ENCODE measurements at regions not wholly inside any gene's neighbourhood (a gene's known extent, or its start where the extent isn't known, plus 50 kb on each side); places are given as distances from the start of the nearest gene placed in this dataset.

DNA sequence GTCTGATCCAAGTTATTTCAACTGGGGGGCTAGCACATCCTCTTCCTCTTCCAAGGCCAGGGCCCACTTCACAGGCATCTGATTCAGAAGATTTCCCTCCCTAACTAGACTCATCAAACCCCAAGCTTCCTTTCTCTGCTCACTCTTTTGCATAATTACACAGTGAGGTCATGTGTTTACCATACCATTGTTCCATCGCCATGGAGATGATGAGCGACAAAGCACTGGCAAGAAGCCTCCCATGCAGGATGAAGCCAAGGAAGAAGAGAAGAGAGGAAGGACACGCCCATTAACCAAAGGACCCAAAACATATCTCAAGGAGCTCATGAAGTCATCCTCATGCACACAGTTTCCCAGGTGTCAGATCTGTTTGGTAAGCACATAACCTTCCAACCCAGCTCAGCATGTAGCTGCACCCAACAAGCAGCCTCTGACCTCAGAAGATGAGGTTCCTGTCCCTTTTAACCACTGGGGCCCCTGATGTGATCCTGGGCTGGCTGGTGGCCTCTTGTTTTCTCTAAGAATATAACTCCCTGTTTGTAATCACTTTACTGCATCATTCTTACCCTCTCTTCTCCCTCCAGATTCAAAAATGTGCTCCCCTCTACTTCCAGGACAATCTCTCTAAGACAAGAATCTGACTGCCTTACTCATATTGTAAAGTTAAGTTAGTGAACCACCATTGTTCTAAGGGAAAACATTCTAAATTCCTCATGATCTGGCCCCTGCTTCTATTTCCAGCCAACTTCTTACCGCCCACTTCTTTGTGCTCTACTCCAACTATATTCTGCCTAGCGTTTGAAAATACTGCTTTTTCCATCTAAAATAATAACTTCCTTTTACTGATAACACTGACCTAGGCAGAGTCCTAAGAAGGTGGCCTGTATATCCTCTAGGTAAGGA lies 190.1 kb downstream of the TTC32 start:
- DNase-seq = no peak

- no peak for DNase-seq
Observed at GRCh38 chr2:19710230-19710629, 191.6 kb downstream of the TTC32 start.

GRCh38 chr2:19709553-19709952 lies 192.2 kb downstream of the TTC32 start:
- DNase-seq = no peak

DNA sequence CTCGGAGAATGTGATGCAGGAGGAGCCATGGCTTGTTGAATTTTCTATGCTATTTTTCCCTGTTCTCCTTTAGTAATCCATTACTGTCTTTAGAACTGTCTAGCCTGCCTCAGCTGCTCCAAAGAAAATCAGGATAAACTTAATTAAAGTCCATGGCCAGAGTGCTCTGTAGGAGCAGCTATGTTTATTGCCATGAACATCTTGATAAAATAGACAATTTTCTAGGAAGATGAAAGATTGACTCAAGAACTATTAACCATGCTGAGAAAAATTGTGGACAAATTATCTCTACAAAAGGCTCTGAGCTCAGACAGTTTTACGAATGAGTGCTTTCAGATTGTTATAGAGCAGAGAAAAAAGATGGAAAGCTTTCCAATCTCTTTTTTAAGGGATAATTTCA lies 193.0 kb downstream of the TTC32 start:
- no peak for DNase-seq

DNA sequence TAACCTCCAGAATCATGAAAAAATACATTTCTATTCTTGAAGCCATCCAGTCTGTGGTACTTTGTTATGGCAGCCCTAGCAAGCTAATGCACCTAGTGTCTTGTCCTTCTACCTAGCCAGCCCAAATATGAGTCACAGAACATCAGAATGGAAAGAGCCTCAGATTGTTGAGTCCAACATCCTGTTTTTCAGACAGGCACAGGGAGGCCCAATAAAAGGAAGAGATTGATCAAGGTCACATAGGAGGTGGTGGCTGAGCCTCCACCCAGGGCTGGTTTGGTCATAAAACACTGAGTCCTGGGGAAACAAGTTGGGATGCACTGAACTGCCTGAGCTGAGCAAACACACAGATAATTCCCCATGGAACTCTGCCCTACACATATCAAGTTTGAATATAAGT lies 195.5 kb downstream of the TTC32 start:
- no peak for DNase-seq

DNA sequence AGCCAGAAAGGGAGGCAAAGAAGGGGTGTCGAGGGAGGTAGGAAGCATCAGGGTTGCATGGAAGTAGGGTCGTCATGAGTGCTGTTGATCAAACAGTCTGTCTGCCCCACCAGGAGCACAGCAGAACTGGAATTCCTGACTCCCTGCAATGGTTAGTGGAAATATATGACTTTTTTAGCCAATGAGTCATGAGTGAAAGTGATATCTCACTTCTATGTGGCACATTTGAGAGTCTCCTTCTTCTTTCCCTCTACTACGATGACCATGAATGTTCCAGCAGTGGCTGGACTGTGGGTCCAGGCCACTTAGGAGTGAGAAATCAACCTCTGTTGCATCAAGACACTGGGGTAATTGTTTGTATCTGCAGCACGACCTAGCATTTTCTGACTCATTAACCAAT lies 199.5 kb downstream of the TTC32 start:
- DNase-seq = no peak

- no peak for DNase-seq
Observed at GRCh38 chr2:19700861-19701585, 200.8 kb downstream of the TTC32 start.

DNA sequence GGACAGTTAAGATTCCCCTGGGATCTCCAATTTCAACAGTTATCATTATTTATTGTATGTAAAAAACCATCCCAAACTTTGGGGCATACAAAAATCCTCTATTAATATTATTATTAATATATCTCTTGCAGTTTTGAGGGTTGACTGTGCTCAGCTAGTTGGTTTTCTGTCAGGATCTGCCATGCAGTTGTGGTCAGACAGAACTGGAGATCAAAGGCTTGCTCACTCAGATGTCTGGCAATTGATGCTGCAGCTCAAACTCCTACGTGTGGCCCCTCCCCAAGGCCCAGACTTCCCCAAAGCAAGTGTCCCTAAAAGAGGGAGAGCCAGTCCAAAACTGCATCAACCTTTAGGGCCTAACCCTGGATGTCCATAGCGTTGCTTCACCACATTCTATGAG lies 204.7 kb downstream of the TTC32 start:
- DNase-seq = no peak

DNA sequence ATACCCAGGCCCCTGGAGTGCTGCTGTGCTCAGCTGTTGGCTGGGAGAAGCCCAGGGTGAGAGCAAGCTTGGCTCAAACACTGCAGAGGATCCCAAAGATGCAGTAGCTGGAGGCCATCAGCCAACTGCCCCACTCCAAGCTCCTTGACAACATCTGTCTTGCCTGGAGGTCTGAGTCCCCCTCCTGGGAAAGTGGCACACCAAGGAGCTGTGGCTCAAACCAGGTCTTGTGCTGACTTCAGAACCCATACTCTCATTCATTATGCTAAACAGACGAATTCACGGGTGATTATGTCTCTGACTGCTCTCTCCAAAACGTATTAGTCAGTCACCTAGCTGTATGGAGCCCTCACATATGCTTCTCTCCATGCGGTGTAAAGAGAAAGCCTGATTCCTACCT lies 206.1 kb downstream of the TTC32 start:
- DNase-seq = no peak

DNA sequence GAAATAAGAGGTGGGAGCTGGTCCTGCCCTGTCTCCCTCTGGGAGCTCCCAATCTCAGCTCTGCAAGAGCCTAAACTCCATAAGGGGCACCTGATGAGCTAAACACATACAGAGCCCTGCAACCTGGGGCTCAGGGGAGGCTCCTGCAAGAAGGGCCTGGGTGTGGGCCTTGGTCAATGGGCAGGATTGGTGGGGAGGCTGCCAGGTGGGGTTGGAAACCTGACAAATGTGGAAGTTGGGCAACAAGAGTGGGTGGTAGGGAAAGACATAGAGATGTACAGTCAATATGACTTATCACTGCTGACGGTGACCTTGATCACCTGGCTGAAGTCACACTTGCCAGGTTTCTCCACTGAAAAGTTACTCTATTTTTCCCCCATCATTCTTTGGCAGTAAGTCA lies 209.9 kb downstream of the TTC32 start:
- no peak for DNase-seq

- no peak for DNase-seq
Observed at GRCh38 chr2:19690429-19690828, 211.4 kb downstream of the TTC32 start.

GRCh38 chr2:19689646-19690168 lies 212.1 kb downstream of the TTC32 start:
- no peak for DNase-seq

DNA sequence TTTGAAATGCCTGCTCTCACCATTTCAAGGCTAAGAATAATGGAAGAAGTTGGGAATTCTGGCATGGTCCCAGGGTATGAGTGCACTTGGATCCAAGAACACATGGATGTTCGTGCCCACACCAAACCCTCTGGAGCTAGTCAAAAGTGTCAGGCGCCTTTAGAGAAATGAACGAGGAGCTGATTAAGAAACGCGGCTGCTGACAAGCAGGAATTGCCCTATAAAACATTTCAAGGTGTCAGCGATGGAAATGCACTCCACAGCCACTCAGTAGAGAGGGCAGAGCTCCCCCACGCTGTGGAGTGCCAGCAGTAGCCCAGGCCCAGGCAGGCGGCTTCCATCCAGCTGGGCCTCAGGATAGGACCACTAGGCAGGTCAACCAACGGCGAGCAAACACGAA lies 213.7 kb downstream of the TTC32 start:
- DNase-seq = no peak

DNA sequence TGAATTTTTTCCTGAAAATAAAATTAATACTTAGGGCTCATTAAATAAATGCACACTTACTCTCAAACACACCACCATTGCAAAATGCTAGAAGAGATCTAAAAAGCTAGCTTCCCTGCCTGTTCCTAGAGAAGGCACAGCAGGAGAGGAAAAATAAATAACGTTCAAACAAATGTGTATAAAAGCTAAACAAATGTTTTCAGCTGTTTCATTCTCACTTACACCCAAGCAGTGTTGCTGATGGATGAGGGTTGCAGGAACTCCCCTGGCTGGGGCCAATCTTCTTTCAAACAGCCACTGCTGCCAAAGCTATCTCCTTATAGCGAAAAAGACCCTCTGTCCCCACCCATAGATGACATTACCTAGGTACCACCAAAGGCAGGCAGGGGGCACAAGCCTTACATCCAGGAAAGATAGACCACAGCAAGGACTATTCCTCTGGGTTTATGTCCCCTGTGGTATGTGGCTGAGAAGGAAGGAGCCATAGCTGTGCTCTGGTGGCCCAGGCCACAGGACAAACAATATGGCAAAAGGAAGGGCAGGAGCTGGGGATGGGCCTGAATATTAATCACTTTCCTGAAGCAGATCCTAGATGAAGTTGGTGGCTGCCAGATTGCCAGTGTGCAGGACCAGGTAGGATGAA lies 214.6 kb downstream of the TTC32 start:
- no peak for DNase-seq

DNA sequence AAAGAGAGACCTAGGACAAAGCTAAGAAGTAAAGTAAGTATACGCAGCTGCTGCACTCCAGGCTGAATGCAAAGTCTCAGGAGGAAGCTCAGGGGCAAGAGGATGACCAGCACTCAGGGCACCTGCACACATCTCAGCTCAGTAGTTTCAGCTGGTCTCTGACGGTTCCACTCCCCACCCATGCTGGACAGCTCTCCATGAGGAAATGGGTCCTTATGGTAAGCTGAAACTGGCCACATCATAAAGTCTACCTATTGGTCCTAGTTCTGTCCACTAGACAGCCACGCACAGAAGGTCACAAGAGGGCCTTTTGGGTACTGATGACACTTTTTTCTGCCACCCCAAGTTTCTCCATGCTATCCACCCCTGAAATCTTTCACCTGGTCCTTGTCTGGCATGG lies 215.3 kb downstream of the TTC32 start:
- no peak for DNase-seq

- DNase-seq = no peak
Observed at GRCh38 chr2:19685731-19686130, 216.1 kb downstream of the TTC32 start.

- no peak for DNase-seq
Observed at GRCh38 chr2:19684516-19684915, 217.3 kb downstream of the TTC32 start.

DNA sequence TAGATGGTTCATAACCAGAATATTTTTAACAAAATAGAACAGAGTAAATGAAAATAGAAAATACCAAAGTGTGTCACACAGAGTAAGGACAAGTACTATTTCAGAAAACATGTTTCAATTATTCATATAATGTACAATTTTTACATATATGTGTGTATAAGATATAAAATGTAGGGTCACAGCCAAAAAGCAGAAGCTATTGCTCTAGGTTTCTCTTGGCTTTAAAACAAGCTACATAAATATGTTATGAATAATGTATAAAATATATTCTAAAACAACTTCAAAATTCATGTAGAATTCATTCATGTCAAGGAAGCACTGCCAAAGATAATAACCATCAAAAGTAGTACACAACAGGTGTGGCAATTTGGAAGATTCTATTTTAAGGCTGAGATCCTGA lies 218.2 kb downstream of the TTC32 start:
- DNase-seq = no peak

DNA sequence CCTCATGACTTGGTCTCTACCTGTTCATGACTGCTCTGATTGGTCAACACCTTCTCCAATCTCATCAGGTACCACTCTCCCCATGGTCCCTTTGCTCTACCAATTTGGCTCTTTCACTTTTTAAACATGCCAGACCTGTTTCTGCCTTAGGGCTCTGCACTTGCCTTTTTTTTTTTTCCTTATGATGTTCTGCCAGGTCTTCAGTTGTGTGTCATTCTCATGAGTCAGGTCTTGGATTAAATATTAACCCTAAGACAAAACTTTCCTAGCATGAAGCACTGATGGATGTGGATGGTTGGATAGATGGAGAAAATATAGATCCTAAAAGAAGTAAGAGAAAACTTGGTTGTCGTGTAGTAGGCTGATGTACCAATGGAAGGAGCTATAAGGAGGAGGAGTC lies 219.3 kb downstream of the TTC32 start:
- DNase-seq = no peak

DNA sequence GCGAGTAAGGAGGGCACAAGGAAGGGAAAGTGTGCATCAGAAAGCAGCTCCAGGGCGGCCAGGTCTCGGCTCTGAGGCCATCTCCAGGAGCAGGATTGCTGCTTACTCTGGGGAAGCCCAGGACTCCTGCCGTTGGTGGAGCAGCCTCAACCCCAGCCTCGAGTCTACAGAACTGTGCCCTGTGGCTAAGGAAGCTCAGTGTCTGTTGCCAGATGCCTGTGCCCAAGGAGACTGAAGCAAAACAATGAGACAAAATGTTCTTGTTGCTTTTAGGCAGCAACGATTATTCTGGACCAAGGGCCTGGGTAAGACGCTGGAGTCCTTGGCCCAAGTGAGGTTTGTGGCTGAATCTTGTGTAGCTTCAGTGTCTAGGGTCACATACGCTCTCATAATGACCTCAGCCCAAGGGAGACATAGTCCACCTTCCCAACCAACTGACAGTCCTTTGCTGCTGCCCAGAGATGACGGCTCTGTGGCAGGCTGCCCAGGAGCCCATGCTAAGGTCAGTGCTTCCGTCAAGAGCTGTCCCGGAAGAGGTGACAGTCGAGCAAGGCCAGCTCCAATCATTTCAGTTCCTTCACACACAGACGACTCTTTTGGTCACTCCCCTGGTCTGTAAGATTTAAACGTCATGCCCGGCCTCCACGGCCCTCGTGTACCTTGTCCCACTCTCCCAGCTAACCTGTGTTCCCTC lies 223.8 kb downstream of the TTC32 start:
- no peak for DNase-seq

DNA sequence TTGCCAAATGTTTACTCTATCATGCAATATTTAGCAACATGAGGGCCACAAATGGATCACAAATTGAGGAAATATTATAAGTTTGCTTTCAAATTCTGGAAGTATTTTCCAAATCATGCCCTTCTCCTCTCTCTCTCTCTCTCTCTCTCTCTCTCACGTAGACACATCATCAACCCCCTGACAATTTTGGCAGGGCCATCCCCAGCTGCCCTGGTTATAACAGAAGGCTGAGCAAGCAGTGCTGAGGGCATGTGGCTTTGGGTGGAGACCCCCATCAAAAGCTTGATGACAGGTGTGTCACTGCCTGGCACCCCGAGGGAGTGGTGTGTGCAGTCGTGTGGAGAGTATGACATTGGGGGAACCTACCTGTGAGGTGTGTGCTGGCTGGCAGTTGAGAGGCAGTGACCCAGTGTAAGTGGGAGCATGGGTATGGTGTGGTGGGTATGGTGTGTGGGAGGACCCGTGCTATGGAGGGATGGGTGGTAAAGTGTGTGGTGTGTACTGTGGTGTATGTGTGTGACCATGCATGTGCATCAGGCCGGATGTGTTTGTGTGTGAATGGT lies 224.5 kb downstream of the TTC32 start:
- DNase-seq = no peak

- no peak for DNase-seq
Observed at GRCh38 chr2:19676770-19677169, 225.0 kb downstream of the TTC32 start.
